K562 (cell line): ENCODE measurements at regions not wholly inside any gene's neighbourhood (a gene's known extent, or its start where the extent isn't known, plus 50 kb on each side); places are given as distances from the start of the nearest gene placed in this dataset.
A peak's percentile ranks its signal among the peaks of the same experiment; 100 is the strongest.

Source experiments
- CBFA2T3 ChIP-seq: fragments of 450-650 bp; IDR thresholded peaks from 2 replicates; pipeline ENCODE4 v1.6.1; 2017
- CEBPZ ChIP-seq: fragments of 150-350 bp; IDR thresholded peaks from 2 replicates; pipeline ENCODE4 v1.6.1; 2014; ENCODE audit warnings: low read depth, mild to moderate bottlenecking, low read length, borderline replicate concordance
- DIDO1 ChIP-seq: fragments of 450-650 bp; IDR thresholded peaks from 2 replicates; pipeline ENCODE4 v1.6.1; 2016; ENCODE audit warnings: low read depth, missing biosample characterization, missing genetic modification characterization
- DNMT1 ChIP-seq: fragments of 450-650 bp; IDR thresholded peaks from 2 replicates; pipeline ENCODE4 v1.6.1; 2016; ENCODE audit warnings: antibody characterized with exemption, mild to moderate bottlenecking
- E2F3 ChIP-seq: fragments of 250-450 bp; sonication (Bioruptor Pico); IDR thresholded peaks from 2 replicates; pipeline ENCODE4 v1.4.0; 2020; ENCODE audit warnings: mild to moderate bottlenecking
- ELF1 ChIP-seq: fragments of 200-800 bp; sonication (Bioruptor generic); IDR thresholded peaks from 2 replicates; pipeline ENCODE4 v1.6.1; 2016; ENCODE audit warnings: missing genetic modification characterization, missing compliant biosample characterization
- KLF6 ChIP-seq: fragments of 250-450 bp; sonication (Bioruptor Pico); IDR thresholded peaks from 2 replicates; pipeline ENCODE4 v1.4.0; 2020; ENCODE audit warnings: mild to moderate bottlenecking, moderate library complexity, borderline replicate concordance
- NR2F6 ChIP-seq: fragments of 450-650 bp; formaldehyde crosslinking; IDR thresholded peaks from 2 replicates; pipeline ENCODE4 v1.4.0; 2020; ENCODE audit warnings: mild to moderate bottlenecking
- STAT6 ChIP-seq: sonication (generic); formaldehyde crosslinking; IDR thresholded peaks from 2 replicates; pipeline ENCODE4 v1.8.1; 2023; ENCODE audit warnings: mild to moderate bottlenecking, missing genetic modification reagents
- WHSC1 ChIP-seq: IDR thresholded peaks from one replicate; pipeline ENCODE4 v1.6.1; 2012; ENCODE audit warnings: low read length, control low read depth, inconsistent platforms
- ZNF165 ChIP-seq: fragments of 250-450 bp; sonication (Bioruptor Pico); IDR thresholded peaks from 2 replicates; pipeline ENCODE4 v1.4.0; 2020; ENCODE audit warnings: borderline replicate concordance
- ZNF197 ChIP-seq: fragments of 200-800 bp; sonication (Bioruptor generic); IDR thresholded peaks from 2 replicates; pipeline ENCODE4 v1.6.1; 2016; ENCODE audit warnings: low read depth, missing genetic modification characterization, missing compliant biosample characterization
- ZNF282 ChIP-seq: sonication (generic); formaldehyde crosslinking; IDR thresholded peaks from 2 replicates; pipeline ENCODE4 v1.8.1; 2023; ENCODE audit warnings: missing genetic modification reagents
- ZNF644 ChIP-seq: fragments of 200-800 bp; sonication (Bioruptor generic); IDR thresholded peaks from 2 replicates; pipeline ENCODE4 v1.6.1; 2016; ENCODE audit warnings: low read depth, missing genetic modification characterization, missing compliant biosample characterization
- TF ChIP-seq, protein P1 (sequence below): sonication (generic); formaldehyde crosslinking; IDR thresholded peaks from 2 replicates; pipeline ENCODE4 v1.8.1; 2023; ENCODE audit warnings: mild to moderate bottlenecking, missing genetic modification reagents
- TF ChIP-seq, protein P2 (sequence below): fragments of 450-650 bp; IDR thresholded peaks from 2 replicates; pipeline ENCODE4 v1.6.1; 2017; ENCODE audit warnings: mild to moderate bottlenecking, moderate library complexity

DNA sequence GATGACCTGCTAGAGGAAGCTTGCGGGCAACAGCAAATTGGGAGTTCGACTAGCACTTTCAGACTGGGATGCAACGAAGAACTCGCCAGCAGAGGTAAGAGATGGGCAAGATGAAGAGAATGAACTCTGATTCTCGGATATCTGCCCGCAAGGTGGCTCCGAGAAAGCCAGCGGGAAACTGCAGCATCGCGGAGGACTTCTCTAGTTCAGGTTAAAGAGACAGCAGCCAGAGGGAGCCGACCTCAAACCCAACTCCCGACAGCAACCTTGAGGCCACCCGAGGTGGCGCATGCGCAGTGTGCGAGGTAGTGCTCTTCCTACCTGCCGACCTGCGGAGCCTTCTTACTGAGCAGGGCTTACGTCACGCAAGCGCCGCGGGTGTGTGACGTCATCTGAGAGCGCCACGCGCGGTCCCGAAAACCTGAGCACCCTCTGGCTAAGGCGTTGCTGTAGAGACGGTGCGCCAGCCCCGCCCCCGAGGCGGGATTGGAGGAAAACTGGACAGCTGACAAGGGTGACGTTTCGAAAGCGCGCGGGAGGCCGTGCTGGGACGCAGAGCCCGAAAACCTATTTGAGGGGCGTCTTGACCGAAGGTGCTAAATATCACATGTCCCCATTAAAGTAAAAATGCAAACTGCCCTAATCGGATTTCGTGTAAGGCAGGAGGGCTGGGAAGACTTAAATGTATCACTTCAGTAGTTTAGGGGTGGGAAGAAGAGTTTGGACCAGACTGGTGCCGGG is 110.5 kb upstream of the SLC25A33 start (continued):
- TF ChIP-seq, protein P1, sequence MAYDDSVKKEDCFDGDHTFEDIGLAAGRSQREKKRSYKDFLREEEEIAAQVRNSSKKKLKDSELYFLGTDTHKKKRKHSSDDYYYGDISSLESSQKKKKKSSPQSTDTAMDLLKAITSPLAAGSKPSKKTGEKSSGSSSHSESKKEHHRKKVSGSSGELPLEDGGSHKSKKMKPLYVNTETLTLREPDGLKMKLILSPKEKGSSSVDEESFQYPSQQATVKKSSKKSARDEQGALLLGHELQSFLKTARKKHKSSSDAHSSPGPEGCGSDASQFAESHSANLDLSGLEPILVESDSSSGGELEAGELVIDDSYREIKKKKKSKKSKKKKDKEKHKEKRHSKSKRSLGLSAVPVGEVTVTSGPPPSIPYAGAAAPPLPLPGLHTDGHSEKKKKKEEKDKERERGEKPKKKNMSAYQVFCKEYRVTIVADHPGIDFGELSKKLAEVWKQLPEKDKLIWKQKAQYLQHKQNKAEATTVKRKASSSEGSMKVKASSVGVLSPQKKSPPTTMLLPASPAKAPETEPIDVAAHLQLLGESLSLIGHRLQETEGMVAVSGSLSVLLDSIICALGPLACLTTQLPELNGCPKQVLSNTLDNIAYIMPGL (CRISPR knock-in tag): no peak; the same call in 1 of the 2 replicates
- TF ChIP-seq STAT6 (no peak), NR2F6 (CRISPR knock-in tag) (no peak), ZNF165 (no peak), ELF1 (tag) (0 out of 2 replicates have a peak, but pooled peaks have one; percentile 14), ZNF197 (CRISPR knock-in tag) (no peak), CBFA2T3 (no peak), DIDO1 (tag) (peak; percentile 91), ZNF644 (tag) (0 out of 2 replicates have a peak, but pooled peaks have one; percentile 2), E2F3 (peak; percentile 49; the same call in 1 of the 2 replicates), ZNF282 (CRISPR knock-in tag) (no peak), DNMT1 (no peak), CEBPZ (no peak), WHSC1 (no peak), KLF6 (CRISPR knock-in tag) (no peak)
- TF ChIP-seq, protein P2, sequence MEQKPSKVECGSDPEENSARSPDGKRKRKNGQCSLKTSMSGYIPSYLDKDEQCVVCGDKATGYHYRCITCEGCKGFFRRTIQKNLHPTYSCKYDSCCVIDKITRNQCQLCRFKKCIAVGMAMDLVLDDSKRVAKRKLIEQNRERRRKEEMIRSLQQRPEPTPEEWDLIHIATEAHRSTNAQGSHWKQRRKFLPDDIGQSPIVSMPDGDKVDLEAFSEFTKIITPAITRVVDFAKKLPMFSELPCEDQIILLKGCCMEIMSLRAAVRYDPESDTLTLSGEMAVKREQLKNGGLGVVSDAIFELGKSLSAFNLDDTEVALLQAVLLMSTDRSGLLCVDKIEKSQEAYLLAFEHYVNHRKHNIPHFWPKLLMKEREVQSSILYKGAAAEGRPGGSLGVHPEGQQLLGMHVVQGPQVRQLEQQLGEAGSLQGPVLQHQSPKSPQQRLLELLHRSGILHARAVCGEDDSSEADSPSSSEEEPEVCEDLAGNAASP: no peak
